IMR-90 (cell line): ENCODE measurements at regions not wholly inside any gene's neighbourhood (a gene's known extent, or its start where the extent isn't known, plus 50 kb on each side); places are given as distances from the start of the nearest gene placed in this dataset.

Source experiments
- ATAC-seq: fragments of 200-7000 bp; cut with Tn5 transposase; 2 replicates; pipeline ENCODE4 v1.9.1; 2020; ENCODE audit warnings: low read depth, mild to moderate bottlenecking, moderate library complexity
- BruUV-seq: library from RNA; stranded (reverse); fragments of 400-500 nt; replicated peaks from 2 replicates; lab custom pipeline; 2021; lab: Mats Ljungman, UMichigan
- CTCF ChIA-PET: fragments of 300-600 bp; formaldehyde crosslinking; extraction: SDS; loops from one replicate; lab custom pipeline; 2021; ENCODE audit warnings: antibody characterized with exemption; lab: Yijun Ruan, JAX
- POLR2A ChIA-PET: fragments of 300-600 bp; sonication (Branson Sonifier 250); formaldehyde crosslinking; loops from one replicate; lab custom pipeline; 2022; ENCODE audit warnings: antibody characterized with exemption; ENCODE audit not compliant: unreplicated experiment; lab: Charles Lee
- DNase-seq: peaks from one replicate; pipeline ENCODE4 v3.0.0; 2013
- H2AFZ ChIP-seq: replicated peaks from 2 replicates; pipeline ENCODE3; 2013; ENCODE audit warnings: low read length, mild to moderate bottlenecking; ENCODE audit not compliant: poor library complexity
- H2AK5ac ChIP-seq: 2 replicates; pipeline ENCODE4 v1.6.1; 2013; ENCODE audit warnings: low read depth, low read length, inconsistent platforms
- H2AK9ac ChIP-seq: replicated peaks from 2 replicates; pipeline ENCODE3; 2013; ENCODE audit warnings: mild to moderate bottlenecking, low read depth, low read length, moderate library complexity; ENCODE audit not compliant: poor library complexity
- H2BK120ac ChIP-seq: 2 replicates; pipeline ENCODE4 v1.6.1; 2013; ENCODE audit warnings: low read depth, low read length, inconsistent platforms
- H2BK15ac ChIP-seq: 3 replicates; pipeline ENCODE4 v1.6.1; 2013; ENCODE audit warnings: low read depth, low read length, inconsistent platforms
- H2BK20ac ChIP-seq: 2 replicates; pipeline ENCODE4 v1.6.1; 2013; ENCODE audit warnings: low read depth, mild to moderate bottlenecking, inconsistent platforms, low read length, moderate library complexity
- H2BK5ac ChIP-seq: 2 replicates; pipeline ENCODE4 v1.6.1; 2013; ENCODE audit warnings: mild to moderate bottlenecking, low read depth, low read length, inconsistent platforms; ENCODE audit not compliant: poor library complexity, severe bottlenecking
- H3K14ac ChIP-seq: replicated peaks from 2 replicates; pipeline ENCODE4 v1.6.1; 2013; ENCODE audit warnings: low read depth, low read length, inconsistent platforms
- H3K18ac ChIP-seq: 2 replicates; pipeline ENCODE4 v1.6.1; 2013; ENCODE audit warnings: low read depth, low read length, control low read depth
- H3K23ac ChIP-seq: 2 replicates; pipeline ENCODE4 v1.6.1; 2013; ENCODE audit warnings: low read depth, low read length, inconsistent platforms
- H3K27ac ChIP-seq: 2 replicates; pipeline ENCODE4 v1.5.1; 2013; ENCODE audit warnings: mild to moderate bottlenecking, control low read depth, low read length; ENCODE audit not compliant: insufficient read depth
- H3K27me3 ChIP-seq: 2 replicates; pipeline ENCODE4 v1.6.1; 2013; ENCODE audit warnings: low read length; ENCODE audit not compliant: control insufficient read depth, insufficient read depth
- H3K36me3 ChIP-seq: 2 replicates; pipeline ENCODE4 v1.6.1; 2013; ENCODE audit warnings: low read length, mixed read lengths; ENCODE audit not compliant: control insufficient read depth, insufficient read depth
- H3K4ac ChIP-seq: 2 replicates; pipeline ENCODE4 v1.6.1; 2013; ENCODE audit warnings: low read depth, low read length, inconsistent platforms
- H3K4me1 ChIP-seq: 2 replicates; pipeline ENCODE4 v1.6.1; 2013; ENCODE audit warnings: low read length, mixed read lengths; ENCODE audit not compliant: control insufficient read depth, insufficient read depth
- H3K4me2 ChIP-seq: 2 replicates; pipeline ENCODE4 v1.6.1; 2013; ENCODE audit warnings: low read depth, mild to moderate bottlenecking, control low read depth, low read length, moderate library complexity
- H3K4me3 ChIP-seq: 2 replicates; pipeline ENCODE4 v1.5.1; 2013; ENCODE audit warnings: low read depth, mild to moderate bottlenecking, control low read depth, low read length, moderate library complexity; ENCODE audit not compliant: insufficient read depth
- H3K56ac ChIP-seq: 2 replicates; pipeline ENCODE4 v1.6.1; 2013; ENCODE audit warnings: low read length, inconsistent platforms; ENCODE audit not compliant: insufficient read depth; ENCODE audit errors: extremely low read depth
- H3K79me1 ChIP-seq, 2 experiments: 2 replicates each; pipeline ENCODE4 v1.6.1; 2013; ENCODE audit warnings: low read length in 2 of 2, inconsistent platforms in 1 of 2, low read depth in 1 of 2
- H3K9ac ChIP-seq: 2 replicates; pipeline ENCODE4 v1.6.1; 2013; ENCODE audit warnings: low read depth, low read length, control low read depth
- H3K9me1 ChIP-seq: 2 replicates; pipeline ENCODE4 v1.6.1; 2013; ENCODE audit warnings: low read length, inconsistent platforms; ENCODE audit not compliant: insufficient read depth
- H3K9me3 ChIP-seq: 2 replicates; pipeline ENCODE4 v1.6.1; 2013; ENCODE audit warnings: low read length; ENCODE audit not compliant: control insufficient read depth, insufficient read depth
- H4K20me1 ChIP-seq: 2 replicates; pipeline ENCODE4 v1.6.1; 2013; ENCODE audit warnings: low read length, inconsistent platforms; ENCODE audit not compliant: insufficient read depth
- H4K5ac ChIP-seq: 2 replicates; pipeline ENCODE4 v1.6.1; 2013; ENCODE audit warnings: mild to moderate bottlenecking, low read depth, low read length, control low read depth
- H4K8ac ChIP-seq, 2 experiments: 2 replicates each; pipeline ENCODE4 v1.6.1; 2013; ENCODE audit warnings: low read depth in 2 of 2, low read length in 2 of 2, control low read depth in 1 of 2, inconsistent platforms in 1 of 2
- H4K91ac ChIP-seq: 2 replicates; pipeline ENCODE4 v1.6.1; 2013; ENCODE audit warnings: low read depth, low read length, inconsistent platforms; ENCODE audit not compliant: insufficient read depth
- BHLHE40 ChIP-seq: fragments of 150-350 bp; IDR thresholded peaks from 2 replicates; pipeline ENCODE4 v1.6.1; 2016; ENCODE audit warnings: mild to moderate bottlenecking, low read depth, low read length
- FOS ChIP-seq: fragments of 150-350 bp; IDR thresholded peaks from 2 replicates; pipeline ENCODE4 v1.6.1; 2016; ENCODE audit warnings: low read depth, low read length
- MAFK ChIP-seq: IDR thresholded peaks from 2 replicates; pipeline ENCODE4 v1.6.1; 2012; ENCODE audit warnings: low read depth, low read length, improper control_type of control experiment
- MAZ ChIP-seq: IDR thresholded peaks from 2 replicates; pipeline ENCODE4 v1.6.1; 2012; ENCODE audit warnings: low read depth, mild to moderate bottlenecking, low read length, improper control_type of control experiment, moderate library complexity, borderline replicate concordance
- NFE2L2 ChIP-seq: fragments of 150-350 bp; IDR thresholded peaks from 2 replicates; pipeline ENCODE4 v1.6.1; 2016; ENCODE audit warnings: low read depth, mild to moderate bottlenecking, low read length
- RCOR1 ChIP-seq: IDR thresholded peaks from 2 replicates; pipeline ENCODE4 v1.6.1; 2012; ENCODE audit warnings: mild to moderate bottlenecking, low read length, improper control_type of control experiment; ENCODE audit not compliant: insufficient replicate concordance
- RFX5 ChIP-seq: IDR thresholded peaks from 2 replicates; pipeline ENCODE4 v1.8.0; 2012; ENCODE audit warnings: low read depth, mild to moderate bottlenecking, low read length, moderate library complexity
- WGBS, 2 experiments: methylation state at CpG; one replicate each; pipeline versions ENCODE4 v1.1.5 to v1.1.7; 2013; ENCODE audit warnings: missing lambda C conversion rate in 2 of 2; ENCODE audit not compliant: insufficient read length in 1 of 2; ENCODE audit errors: extremely low coverage in 2 of 2; 5-methylcytosine and 5-hydroxymethylcytosine counted together
- dilution Hi-C: fragments of 300-500 bp; cut with HindIII; formaldehyde crosslinking; loops from one replicate; pipeline ENCODE4 v1.14.3; 2018; ENCODE audit warnings: low sequenced_read_pairs; ENCODE audit not compliant: unreplicated experiment
- in situ Hi-C: fragments of 300-500 bp; cut with MboI; formaldehyde crosslinking; loops from 3 replicates; pipeline ENCODE4 v1.14.3; 2019; ENCODE audit warnings: low sequenced_read_pairs, inconsistent platforms, mixed read lengths
- intact Hi-C: fragments of 100-400 bp; cut with micrococcal nuclease; formaldehyde crosslinking; loops from 2 replicates; pipeline ENCODE4 v1.10.0; 2022
- TF ChIP-seq, protein P1 (sequence below): conservative IDR thresholded peaks from 2 replicates; pipeline ENCODE4 v1.5.1; 2012; ENCODE audit warnings: mild to moderate bottlenecking, low read depth, low read length, improper control_type of control experiment

DNA sequence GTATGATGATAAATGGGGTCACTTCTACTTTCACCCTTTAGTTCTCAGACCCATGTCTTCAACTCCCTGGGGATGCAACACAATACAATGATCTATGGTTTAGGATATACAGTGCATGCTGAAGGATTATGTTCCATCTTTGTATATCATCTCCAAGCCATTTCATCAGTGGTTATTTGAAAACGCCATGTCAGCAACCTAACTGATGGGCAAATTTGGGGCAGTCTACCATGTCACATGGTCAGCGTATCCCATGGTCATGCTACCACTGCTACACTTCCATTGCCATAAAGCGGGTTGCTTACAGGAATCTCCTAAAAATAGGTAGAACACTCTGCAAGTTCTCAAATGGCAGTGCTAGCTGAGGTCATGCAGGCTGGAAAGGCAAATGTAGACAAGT, 236.5 kb upstream of the ISX start:
- H3K18ac ChIP-seq = no peak overlapping the region
- H3K14ac ChIP-seq = no peak overlapping the region
- no peak overlapping the region for H4K91ac ChIP-seq
- ChIA-PET CTCF (no interaction called here), POLR2A (no interaction called here)
- no peak overlapping the region for H2AK5ac ChIP-seq
- no peak overlapping the region for H2BK20ac ChIP-seq
- no peak overlapping the region for H2AK9ac ChIP-seq
- H3K9me3 ChIP-seq = peaks cover 27% of the 10 kb centered on the region
- H3K4me1 ChIP-seq = no peaks in the 10 kb centered on the region
- whole genome bisulfite sequencing, 2 experiments = 0% methylated on average over 1 of the region's 3 CpGs; no CpG with 5 or more reads in 1 of the 2 experiments
- no peaks in the 10 kb centered on the region for H3K36me3 ChIP-seq
- no peak overlapping the region for H4K8ac ChIP-seq
- H3K9me1 ChIP-seq = no peaks in the 10 kb centered on the region
- dilution Hi-C loops (no loop called here), in situ Hi-C loops (no loop called here), intact Hi-C loops (no loop called here)
- no peak overlapping the region for H3K23ac ChIP-seq
- H2AFZ ChIP-seq = no peak overlapping the region
- ATAC-seq = no peak
- H2BK15ac ChIP-seq = no peak overlapping the region
- no peak for DNase-seq
- no peak overlapping the region for H2BK120ac ChIP-seq
- no peak overlapping the region for H3K27ac ChIP-seq
- BruUV-seq = no TSS peak
- TF ChIP-seq RFX5 (no peak), FOS (no peak), BHLHE40 (no peak), RCOR1 (no peak), MAZ (no peak), MAFK (peak; percentile 72), NFE2L2 (no peak)
- TF ChIP-seq, protein P1, sequence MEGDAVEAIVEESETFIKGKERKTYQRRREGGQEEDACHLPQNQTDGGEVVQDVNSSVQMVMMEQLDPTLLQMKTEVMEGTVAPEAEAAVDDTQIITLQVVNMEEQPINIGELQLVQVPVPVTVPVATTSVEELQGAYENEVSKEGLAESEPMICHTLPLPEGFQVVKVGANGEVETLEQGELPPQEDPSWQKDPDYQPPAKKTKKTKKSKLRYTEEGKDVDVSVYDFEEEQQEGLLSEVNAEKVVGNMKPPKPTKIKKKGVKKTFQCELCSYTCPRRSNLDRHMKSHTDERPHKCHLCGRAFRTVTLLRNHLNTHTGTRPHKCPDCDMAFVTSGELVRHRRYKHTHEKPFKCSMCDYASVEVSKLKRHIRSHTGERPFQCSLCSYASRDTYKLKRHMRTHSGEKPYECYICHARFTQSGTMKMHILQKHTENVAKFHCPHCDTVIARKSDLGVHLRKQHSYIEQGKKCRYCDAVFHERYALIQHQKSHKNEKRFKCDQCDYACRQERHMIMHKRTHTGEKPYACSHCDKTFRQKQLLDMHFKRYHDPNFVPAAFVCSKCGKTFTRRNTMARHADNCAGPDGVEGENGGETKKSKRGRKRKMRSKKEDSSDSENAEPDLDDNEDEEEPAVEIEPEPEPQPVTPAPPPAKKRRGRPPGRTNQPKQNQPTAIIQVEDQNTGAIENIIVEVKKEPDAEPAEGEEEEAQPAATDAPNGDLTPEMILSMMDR = no peak
- H3K56ac ChIP-seq = no peak overlapping the region
- no peak overlapping the region for H3K9ac ChIP-seq
- H2BK5ac ChIP-seq = no peak overlapping the region
- no peaks in the 10 kb centered on the region for H3K79me1 ChIP-seq
- H3K4ac ChIP-seq = no peak overlapping the region
- no peaks in the 10 kb centered on the region for H4K20me1 ChIP-seq
- no peak overlapping the region for H3K4me2 ChIP-seq
- H3K27me3 ChIP-seq = no peaks in the 10 kb centered on the region
- H4K5ac ChIP-seq = no peak overlapping the region
- H3K4me3 ChIP-seq = no peak overlapping the region
